GM12872 (cell line): ENCODE measurements at regions not wholly inside any gene's neighbourhood (a gene's known extent, or its start where the extent isn't known, plus 50 kb on each side); places are given as distances from the start of the nearest gene placed in this dataset.

Experiments used
- TF ChIP-seq, protein P1 (sequence below): IDR thresholded peaks from 3 replicates; pipeline ENCODE4 v1.5.1; 2011; ENCODE audit warnings: low read depth, mild to moderate bottlenecking, low read length, moderate library complexity; ENCODE audit not compliant: insufficient read depth

DNA sequence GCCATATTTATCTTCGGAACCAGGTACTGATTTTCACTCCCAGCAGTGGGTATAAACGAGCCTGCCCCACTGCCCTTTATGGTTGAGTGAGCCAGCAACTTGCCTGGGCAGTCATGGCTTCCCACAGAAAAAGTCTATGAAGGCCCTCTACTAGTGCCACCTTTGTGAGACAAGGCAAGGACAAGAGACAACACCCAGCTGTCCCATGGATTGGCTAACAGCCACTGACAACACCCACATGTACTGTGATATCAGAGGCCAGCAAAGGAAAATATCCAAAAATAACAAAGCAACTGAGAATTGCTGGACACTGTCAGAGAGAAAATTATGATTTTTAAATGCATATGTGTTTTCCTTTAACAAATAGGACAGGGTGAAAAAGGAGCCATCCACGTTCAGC is 248.4 kb upstream of the TTC29 start:
- TF ChIP-seq, protein P1, sequence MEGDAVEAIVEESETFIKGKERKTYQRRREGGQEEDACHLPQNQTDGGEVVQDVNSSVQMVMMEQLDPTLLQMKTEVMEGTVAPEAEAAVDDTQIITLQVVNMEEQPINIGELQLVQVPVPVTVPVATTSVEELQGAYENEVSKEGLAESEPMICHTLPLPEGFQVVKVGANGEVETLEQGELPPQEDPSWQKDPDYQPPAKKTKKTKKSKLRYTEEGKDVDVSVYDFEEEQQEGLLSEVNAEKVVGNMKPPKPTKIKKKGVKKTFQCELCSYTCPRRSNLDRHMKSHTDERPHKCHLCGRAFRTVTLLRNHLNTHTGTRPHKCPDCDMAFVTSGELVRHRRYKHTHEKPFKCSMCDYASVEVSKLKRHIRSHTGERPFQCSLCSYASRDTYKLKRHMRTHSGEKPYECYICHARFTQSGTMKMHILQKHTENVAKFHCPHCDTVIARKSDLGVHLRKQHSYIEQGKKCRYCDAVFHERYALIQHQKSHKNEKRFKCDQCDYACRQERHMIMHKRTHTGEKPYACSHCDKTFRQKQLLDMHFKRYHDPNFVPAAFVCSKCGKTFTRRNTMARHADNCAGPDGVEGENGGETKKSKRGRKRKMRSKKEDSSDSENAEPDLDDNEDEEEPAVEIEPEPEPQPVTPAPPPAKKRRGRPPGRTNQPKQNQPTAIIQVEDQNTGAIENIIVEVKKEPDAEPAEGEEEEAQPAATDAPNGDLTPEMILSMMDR, result no peak

DNA sequence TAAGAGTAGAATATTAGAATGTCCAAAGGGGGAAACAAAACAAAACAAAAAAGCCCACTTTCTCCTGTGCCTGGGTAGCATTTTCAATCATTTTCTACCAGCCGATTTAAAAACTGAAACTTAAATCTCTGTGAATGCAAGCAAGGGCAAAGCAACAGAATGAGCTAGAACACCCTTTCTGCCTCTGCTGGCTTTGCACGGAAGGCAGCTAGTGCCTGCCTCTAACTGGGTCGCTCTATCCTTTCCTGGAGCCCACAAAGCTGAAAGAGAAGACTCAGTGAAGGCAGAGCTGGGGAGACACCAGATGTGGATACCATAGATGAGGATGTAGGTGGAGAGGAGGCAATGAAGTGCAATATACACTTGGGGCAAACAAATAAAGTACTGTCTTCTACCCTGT is 248.9 kb upstream of the TTC29 start:
- TF ChIP-seq, protein P1, result no peak

DNA sequence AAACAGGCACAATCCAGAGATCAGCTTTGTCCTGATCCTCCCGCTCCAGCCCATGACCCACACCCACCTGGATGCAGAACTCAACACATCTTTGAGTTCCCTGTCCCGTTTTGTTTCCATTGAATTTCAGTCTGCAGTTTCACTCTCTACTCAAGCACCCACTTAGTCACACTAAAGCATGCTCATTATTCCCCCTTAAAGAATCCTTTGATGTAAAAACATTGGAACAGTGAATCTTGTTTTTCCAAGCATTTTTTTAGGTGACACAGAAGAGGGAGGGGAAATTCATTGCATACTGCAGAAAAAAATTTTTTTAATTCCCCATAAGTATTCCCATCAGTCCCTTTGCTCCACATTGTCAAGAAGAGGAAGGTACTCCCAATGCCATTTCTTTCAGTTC is 249.7 kb upstream of the TTC29 start:
- TF ChIP-seq, protein P1, result no peak

- TF ChIP-seq, protein P1, result no peak
Measured at GRCh38 chr4:147198411-147199051, 252.9 kb upstream of the TTC29 start.

DNA sequence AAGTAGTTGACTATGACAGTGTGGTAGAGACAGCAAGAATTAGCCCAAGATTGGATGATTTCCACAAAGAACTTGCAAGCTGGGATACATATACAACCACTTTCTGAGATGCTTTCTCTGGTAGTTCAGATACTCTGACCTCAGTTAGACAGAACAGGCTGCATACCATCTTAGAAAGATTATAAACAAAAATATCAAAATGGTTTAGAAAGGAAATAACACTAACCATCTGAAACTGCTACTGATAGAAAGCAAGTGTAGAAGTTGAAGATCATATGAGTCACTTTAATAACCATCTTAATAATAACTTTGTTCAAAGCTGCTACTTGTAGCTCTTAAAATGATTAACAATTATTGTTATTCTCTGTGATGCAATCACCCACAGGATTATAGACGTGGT is 255.4 kb upstream of the TTC29 start:
- TF ChIP-seq, protein P1, result no peak

DNA sequence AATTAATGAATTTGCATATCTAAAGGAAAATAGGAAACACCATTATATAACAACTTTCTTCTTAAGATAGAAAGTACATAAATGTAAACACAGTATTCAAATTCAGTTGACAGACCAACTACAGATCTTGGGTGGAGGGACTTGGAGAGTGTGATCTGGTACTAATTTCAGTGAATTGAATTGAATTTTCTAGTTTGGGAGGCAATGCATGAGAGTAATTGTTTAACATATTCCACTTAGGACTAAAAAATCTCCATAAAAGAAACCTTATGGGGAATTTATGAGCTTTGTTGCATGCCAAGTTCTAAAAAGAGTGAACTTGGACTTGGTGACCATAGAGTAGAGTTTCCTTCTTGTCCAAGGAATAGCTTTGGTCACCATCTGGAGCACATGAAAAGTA is 261.1 kb upstream of the TTC29 start:
- TF ChIP-seq, protein P1, result no peak

- TF ChIP-seq, protein P1, result no peak
Measured at GRCh38 chr4:147207911-147208310, 262.2 kb upstream of the TTC29 start.
